CD14-positive monocyte (primary cell): ENCODE measurements at regions not wholly inside any gene's neighbourhood (a gene's known extent, or its start where the extent isn't known, plus 50 kb on each side); places are given as distances from the start of the nearest gene placed in this dataset.

Experiments
- DNase-seq, 3 donors: peaks; one replicate each; pipeline ENCODE4 v3.0.0-alpha.2; 2011 to 2022
- H2AFZ ChIP-seq: 2 replicates; pipeline ENCODE4 v1.6.0; 2012; ENCODE audit warnings: mild to moderate bottlenecking, low read depth, low read length, inconsistent platforms; ENCODE audit not compliant: insufficient read depth, poor library complexity, severe bottlenecking
- H3K27ac ChIP-seq, 2 donors: 1 replicate in 1 of 2; 2 replicates in 1 of 2; pipeline ENCODE4 v1.5.1; 2012 to 2013; ENCODE audit warnings: low read length in 2 of 2, control low read depth in 1 of 2, inconsistent platforms in 1 of 2, low read depth in 1 of 2, mild to moderate bottlenecking in 1 of 2
- H3K27me3 ChIP-seq, 2 donors: one replicate each; pipeline versions ENCODE4 v1.6.0 to v1.6.1; 2011 to 2013; ENCODE audit warnings: low read length in 2 of 2; ENCODE audit not compliant: control insufficient read depth in 2 of 2, insufficient read depth in 2 of 2
- H3K36me3 ChIP-seq, 2 donors: replicated peaks in 1 of 2; 1 replicate in 1 of 2; 2 replicates in 1 of 2; pipeline versions ENCODE4 v1.5.1 to v1.6.1; 2012 to 2013; ENCODE audit warnings: low read length in 2 of 2, control low read depth in 1 of 2, inconsistent platforms in 1 of 2, mild to moderate bottlenecking in 1 of 2; ENCODE audit not compliant: insufficient read depth in 2 of 2, control insufficient read depth in 1 of 2
- H3K4me1 ChIP-seq, 2 donors: 1 replicate in 1 of 2; 2 replicates in 1 of 2; pipeline versions ENCODE4 v1.5.1 to v1.6.1; 2012 to 2013; ENCODE audit warnings: low read length in 2 of 2, control low read depth in 1 of 2, inconsistent platforms in 1 of 2, mild to moderate bottlenecking in 1 of 2, moderate library complexity in 1 of 2; ENCODE audit not compliant: insufficient read depth in 2 of 2, control insufficient read depth in 1 of 2
- H3K4me2 ChIP-seq: replicated peaks from 2 replicates; pipeline ENCODE3; 2012; ENCODE audit warnings: low read length, moderate library complexity, mild to moderate bottlenecking; ENCODE audit not compliant: poor library complexity, severe bottlenecking; ENCODE audit errors: extremely low read depth
- H3K4me3 ChIP-seq, 3 experiments: fragments of 200-600 bp in 1 of 3; sonication (generic) in 1 of 3; replicated peaks in 1 of 3; 1 replicate in 2 of 3; 2 replicates in 1 of 3; pipeline ENCODE4 v1.5.1; 2011 to 2013; ENCODE audit warnings: low read length in 3 of 3, mild to moderate bottlenecking in 3 of 3, control low read depth in 2 of 3, low read depth in 2 of 3, inconsistent platforms in 1 of 3, moderate library complexity in 1 of 3
- H3K79me2 ChIP-seq: 2 replicates; pipeline ENCODE4 v1.6.0; 2012; ENCODE audit warnings: mild to moderate bottlenecking, control low read depth, inconsistent platforms, low read length, moderate library complexity; ENCODE audit not compliant: insufficient read depth
- H3K9ac ChIP-seq: 2 replicates; pipeline ENCODE4 v1.6.0; 2017; ENCODE audit warnings: low read length, mild to moderate bottlenecking; ENCODE audit not compliant: insufficient read depth, poor library complexity, severe bottlenecking
- H3K9me3 ChIP-seq, 2 donors: replicated peaks in 1 of 2; 1 replicate in 1 of 2; 2 replicates in 1 of 2; pipeline versions ENCODE4 v1.5.1 to v1.6.1; 2012 to 2013; ENCODE audit warnings: low read length in 2 of 2, control low read depth in 1 of 2; ENCODE audit not compliant: control insufficient read depth in 1 of 2, insufficient read depth in 1 of 2
- H4K20me1 ChIP-seq: 2 replicates; pipeline ENCODE4 v1.6.0; 2012; ENCODE audit warnings: mild to moderate bottlenecking, low read length, control low read depth, moderate library complexity; ENCODE audit not compliant: insufficient read depth
- H3K27ac Mint-ChIP-seq, 7 donors: one replicate each; pipeline ENCODE4 v1.8.0; 2020; ENCODE audit warnings: mild to moderate bottlenecking in 7 of 7, mixed read lengths in 7 of 7, moderate library complexity in 6 of 7, inconsistent platforms in 2 of 7
- H3K27me3 Mint-ChIP-seq, 3 donors: one replicate each; pipeline ENCODE4 v1.8.0; 2021 to 2022; ENCODE audit warnings: low read depth in 3 of 3, mild to moderate bottlenecking in 3 of 3, mixed read lengths in 3 of 3, moderate library complexity in 3 of 3, inconsistent platforms in 1 of 3
- H3K36me3 Mint-ChIP-seq, 2 donors: one replicate each; pipeline ENCODE4 v1.8.0; 2020; ENCODE audit warnings: mixed read lengths in 2 of 2, inconsistent platforms in 1 of 2, mild to moderate bottlenecking in 1 of 2
- H3K4me1 Mint-ChIP-seq: one replicate; pipeline ENCODE4 v1.8.0; 2020; ENCODE audit warnings: mild to moderate bottlenecking, mixed read lengths
- H3K4me3 Mint-ChIP-seq, 2 donors: one replicate each; pipeline ENCODE4 v1.8.0; 2020; ENCODE audit warnings: mild to moderate bottlenecking in 2 of 2, mixed read lengths in 2 of 2, moderate library complexity in 1 of 2
- H3K9me3 Mint-ChIP-seq, 7 donors: one replicate each; pipeline ENCODE4 v1.8.0; 2020 to 2022; ENCODE audit warnings: mixed read lengths in 7 of 7, mild to moderate bottlenecking in 6 of 7, moderate library complexity in 6 of 7, inconsistent platforms in 2 of 7
- WGBS: methylation state at CpG from one replicate; pipeline ENCODE4 v1.1.5; 2013; ENCODE audit warnings: missing lambda C conversion rate; ENCODE audit not compliant: insufficient coverage; 5-methylcytosine and 5-hydroxymethylcytosine counted together
- intact Hi-C, 2 donors: fragments of 100-400 bp; cut with micrococcal nuclease; formaldehyde crosslinking; loops; one replicate each; pipeline versions ENCODE4 v1.15.0 to v1.15.1; 2023
- TF ChIP-seq, protein P1 (sequence below): fragments of 200-600 bp; IDR thresholded peaks from one replicate; pipeline ENCODE4 v1.8.0; 2022; ENCODE audit warnings: antibody characterized with exemption, mild to moderate bottlenecking

DNA sequence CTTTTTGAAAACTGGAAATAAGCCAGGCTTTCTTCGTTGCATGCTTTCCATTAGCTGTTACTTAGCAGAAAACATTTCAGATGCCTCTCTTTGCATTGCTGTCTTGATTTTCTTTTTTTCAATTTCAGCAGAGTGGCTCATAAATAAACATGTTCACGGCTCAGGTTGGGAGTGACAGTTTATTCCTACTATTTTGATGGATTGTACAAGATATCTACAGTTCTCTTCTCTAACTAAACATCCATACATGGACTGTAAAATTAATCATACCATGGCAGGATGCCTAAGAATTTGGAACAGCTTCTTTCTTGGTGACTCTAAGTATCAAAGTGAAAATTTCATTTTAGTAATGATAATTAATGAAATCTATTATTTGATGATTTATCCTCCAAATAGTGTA, 130.5 kb upstream of the EPHA7 start:
- no peak overlapping the region for H3K4me2 ChIP-seq
- Mint-ChIP-seq H3K4me3 (no peak overlapping the region), H3K36me3 (no peaks in the 10 kb centered on the region), H3K4me1 (no peaks in the 10 kb centered on the region), H3K27ac (no peak overlapping the region), H3K27me3 (no peaks in the 10 kb centered on the region), H3K9me3 (peaks cover 0 to 6% (median 2%) of the 10 kb centered on the region in 7 donors)
- no peaks in the 10 kb centered on the region for H4K20me1 ChIP-seq
- no peak overlapping the region for H2AFZ ChIP-seq
- 71% methylated on average over 1 of the region's 2 CpGs for WGBS
- intact Hi-C loops, result no loop called here
- H3K9me3 ChIP-seq, result no peaks in the 10 kb centered on the region
- no peaks in the 10 kb centered on the region for H3K4me1 ChIP-seq
- no peaks in the 10 kb centered on the region for H3K79me2 ChIP-seq
- TF ChIP-seq, protein P1, sequence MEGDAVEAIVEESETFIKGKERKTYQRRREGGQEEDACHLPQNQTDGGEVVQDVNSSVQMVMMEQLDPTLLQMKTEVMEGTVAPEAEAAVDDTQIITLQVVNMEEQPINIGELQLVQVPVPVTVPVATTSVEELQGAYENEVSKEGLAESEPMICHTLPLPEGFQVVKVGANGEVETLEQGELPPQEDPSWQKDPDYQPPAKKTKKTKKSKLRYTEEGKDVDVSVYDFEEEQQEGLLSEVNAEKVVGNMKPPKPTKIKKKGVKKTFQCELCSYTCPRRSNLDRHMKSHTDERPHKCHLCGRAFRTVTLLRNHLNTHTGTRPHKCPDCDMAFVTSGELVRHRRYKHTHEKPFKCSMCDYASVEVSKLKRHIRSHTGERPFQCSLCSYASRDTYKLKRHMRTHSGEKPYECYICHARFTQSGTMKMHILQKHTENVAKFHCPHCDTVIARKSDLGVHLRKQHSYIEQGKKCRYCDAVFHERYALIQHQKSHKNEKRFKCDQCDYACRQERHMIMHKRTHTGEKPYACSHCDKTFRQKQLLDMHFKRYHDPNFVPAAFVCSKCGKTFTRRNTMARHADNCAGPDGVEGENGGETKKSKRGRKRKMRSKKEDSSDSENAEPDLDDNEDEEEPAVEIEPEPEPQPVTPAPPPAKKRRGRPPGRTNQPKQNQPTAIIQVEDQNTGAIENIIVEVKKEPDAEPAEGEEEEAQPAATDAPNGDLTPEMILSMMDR, result no peak
- H3K4me3 ChIP-seq, result no peak overlapping the region
- H3K27me3 ChIP-seq, result no peaks in the 10 kb centered on the region
- DNase-seq, result no peak
- no peaks in the 10 kb centered on the region for H3K36me3 ChIP-seq
- H3K9ac ChIP-seq, result no peak overlapping the region
- no peak overlapping the region for H3K27ac ChIP-seq

DNA sequence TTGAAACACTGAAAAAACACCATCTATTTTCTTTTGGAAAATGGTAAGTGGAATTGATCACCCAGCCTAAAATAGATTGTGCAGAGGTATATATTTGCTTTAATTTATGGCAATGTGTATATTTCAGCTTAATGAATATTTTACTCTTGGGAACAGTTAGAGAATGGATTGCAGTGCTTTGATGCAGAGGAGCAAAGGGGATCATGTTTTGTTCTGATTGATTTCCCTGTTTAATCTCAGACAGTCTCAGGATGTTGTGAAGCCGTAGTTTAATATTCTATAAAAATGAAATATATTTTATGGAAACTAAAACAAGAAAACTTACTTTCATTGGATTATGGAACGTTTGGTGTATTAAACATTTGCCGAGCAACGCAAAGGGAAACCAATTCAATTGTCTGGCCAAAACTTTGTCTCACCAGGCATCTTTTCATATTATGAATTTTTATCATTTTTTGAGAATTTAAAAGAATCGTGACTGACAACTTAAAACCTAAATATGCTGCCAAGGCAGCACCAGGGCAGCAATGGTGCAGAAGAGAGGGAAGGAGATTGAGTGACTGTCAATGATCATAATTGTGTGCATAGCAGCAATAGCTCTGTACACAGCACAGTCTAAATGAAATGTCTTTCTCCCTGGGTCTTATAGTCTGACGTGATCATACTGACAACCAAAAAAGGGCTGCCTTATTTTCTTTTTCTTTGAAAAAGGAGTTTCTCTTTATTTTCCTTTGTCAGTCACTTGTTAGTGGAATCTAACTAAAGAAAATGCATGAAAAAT, 105.5 kb upstream of the EPHA7 start:
- Histone ChIP-seq H3K27ac (no peak overlapping the region), H3K4me2 (no peak overlapping the region), H3K79me2 (no peaks in the 10 kb centered on the region), H3K9me3 (no peaks in the 10 kb centered on the region), H2AFZ (no peak overlapping the region), H3K4me1 (no peaks in the 10 kb centered on the region), H3K27me3 (no peaks in the 10 kb centered on the region), H4K20me1 (no peaks in the 10 kb centered on the region), H3K9ac (no peak overlapping the region), H3K4me3 (no peak overlapping the region), H3K36me3 (no peaks in the 10 kb centered on the region)
- no peak overlapping the region for H3K4me3 Mint-ChIP-seq
- TF ChIP-seq, protein P1, result no peak
- no peak for DNase-seq
- no peaks in the 10 kb centered on the region for H3K27me3 Mint-ChIP-seq
- H3K4me1 Mint-ChIP-seq, result no peaks in the 10 kb centered on the region
- peaks cover 0 to 2% (median 0%) of the 10 kb centered on the region in 7 donors for H3K9me3 Mint-ChIP-seq
- WGBS, result no CpG with 5 or more reads among the region's 6 CpGs
- intact Hi-C loops, result no loop called here
- H3K36me3 Mint-ChIP-seq, result no peaks in the 10 kb centered on the region
- H3K27ac Mint-ChIP-seq, result no peak overlapping the region
